Activated T-helper 1 cell treated with anti-CD3 and anti-CD28 coated beads, Interleukin-12 subunit alpha, Interleukin-12 subunit beta, Interleukin-2, Interleukin-4 antibody, amounts not matched to agents 30 ng/mL and 10 ng/mL and 1 ng/mL, durations not matched to agents 14 hours and 24 hours and 36 hours (primary cell): ENCODE measurements at regions not wholly inside any gene's neighbourhood (a gene's known extent, or its start where the extent isn't known, plus 50 kb on each side); places are given as distances from the start of the nearest gene placed in this dataset.
A peak's percentile ranks its signal among the peaks of the same experiment; 100 is the strongest.

ENCODE experiments used
- DNase-seq: peaks from one replicate; pipeline ENCODE4 v3.0.0; 2021; ENCODE audit warnings: low spot score
- H3K27ac Mint-ChIP-seq: one replicate; pipeline ENCODE4 v1.8.0; 2021; ENCODE audit warnings: mild to moderate bottlenecking, mixed read lengths
- H3K27me3 Mint-ChIP-seq: one replicate; pipeline ENCODE4 v1.8.0; 2022; ENCODE audit warnings: mild to moderate bottlenecking, moderate library complexity, mixed read lengths; ENCODE audit not compliant: insufficient read depth
- H3K36me3 Mint-ChIP-seq: one replicate; pipeline ENCODE4 v1.8.0; 2021; ENCODE audit warnings: low read depth, mixed read lengths
- H3K4me1 Mint-ChIP-seq: one replicate; pipeline ENCODE4 v1.8.0; 2021; ENCODE audit warnings: low read depth, mixed read lengths
- H3K4me3 Mint-ChIP-seq: one replicate; pipeline ENCODE4 v1.8.0; 2021; ENCODE audit warnings: mild to moderate bottlenecking, moderate library complexity, mixed read lengths
- H3K9me3 Mint-ChIP-seq: one replicate; pipeline ENCODE4 v1.8.0; 2021; ENCODE audit warnings: mixed read lengths
- intact Hi-C: fragments of 100-400 bp; cut with micrococcal nuclease; formaldehyde crosslinking; loops from one replicate; pipeline ENCODE4 v1.15.1; 2024

DNA sequence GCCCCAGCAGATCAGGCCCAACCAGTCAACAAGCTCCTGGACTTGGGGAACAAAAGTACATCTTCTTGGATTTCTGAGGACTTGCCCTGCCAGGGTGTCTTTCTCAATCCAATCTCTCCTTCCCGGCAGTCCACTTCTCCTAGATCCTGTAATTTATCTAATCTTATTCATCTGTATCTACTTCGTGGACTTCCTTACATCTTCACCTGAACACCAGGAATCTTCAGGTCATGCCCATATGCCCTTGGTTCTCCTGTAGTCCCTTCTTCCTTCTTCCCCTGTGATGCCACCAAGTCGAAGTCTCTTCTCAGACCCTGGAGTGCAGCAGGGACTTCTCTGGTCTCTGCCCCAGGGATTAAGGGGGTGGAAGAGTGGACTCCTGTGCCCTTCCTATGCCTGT is 100.3 kb downstream of the ZNF280B start:
- intact Hi-C loops: no loop called here
- no peaks in the 10 kb centered on the region for H3K9me3 Mint-ChIP-seq
- no peak overlapping the region for H3K27ac Mint-ChIP-seq

DNA sequence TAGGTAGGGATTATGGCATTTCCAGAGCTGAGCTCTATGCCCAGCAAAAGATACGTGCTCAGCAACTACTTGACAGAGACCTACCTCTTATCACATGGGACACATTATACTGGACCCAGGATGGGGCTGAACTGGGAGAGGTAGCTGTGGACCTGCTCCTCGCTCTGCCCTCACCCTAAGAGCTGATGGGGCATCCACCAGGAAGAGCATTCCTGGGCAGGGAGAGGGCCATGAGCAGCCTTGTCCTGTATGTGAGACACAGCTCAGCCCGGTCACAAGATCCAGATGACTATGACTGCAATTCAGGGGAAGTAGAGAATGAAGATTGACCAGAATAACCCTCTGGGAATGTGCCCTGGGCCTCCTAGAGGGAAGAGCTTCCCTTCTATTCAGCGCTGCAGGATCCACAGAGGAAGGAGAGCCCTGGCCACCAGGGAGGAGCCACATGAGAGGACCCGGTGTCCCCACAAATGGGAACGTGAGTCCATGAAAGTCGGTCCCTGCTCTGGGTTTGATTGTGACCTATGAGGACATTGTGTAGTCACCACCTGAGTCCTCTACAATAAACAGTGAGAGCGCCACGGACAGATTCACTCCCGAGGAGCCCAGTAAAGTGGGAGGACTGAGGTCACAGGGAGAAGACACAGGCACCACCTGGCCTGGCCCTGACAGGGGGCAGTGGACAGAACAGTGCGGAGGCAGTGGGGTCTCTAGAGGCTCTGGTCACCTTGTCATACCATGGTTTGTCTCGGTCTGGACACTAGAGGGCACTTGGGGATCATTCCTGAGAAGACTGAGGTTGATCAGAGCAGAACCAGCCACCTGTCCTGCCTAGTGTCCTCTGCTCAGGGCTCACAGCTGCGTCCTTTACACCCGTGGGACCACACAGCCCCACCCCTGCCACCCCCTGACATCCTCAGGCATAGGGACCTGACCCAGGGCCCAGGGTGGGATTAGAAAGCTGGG is 99.5 kb downstream of the ZNF280B start:
- H3K4me1 Mint-ChIP-seq: no peaks in the 10 kb centered on the region

More for the DNA sequence above, 100.3 kb downstream of the ZNF280B start:
- no peak for DNase-seq
- no peak overlapping the region for H3K4me3 Mint-ChIP-seq
- peaks cover 29% of the 10 kb centered on the region for H3K27me3 Mint-ChIP-seq
- no peaks in the 10 kb centered on the region for H3K36me3 Mint-ChIP-seq
- no peaks in the 10 kb centered on the region for H3K4me1 Mint-ChIP-seq

DNA sequence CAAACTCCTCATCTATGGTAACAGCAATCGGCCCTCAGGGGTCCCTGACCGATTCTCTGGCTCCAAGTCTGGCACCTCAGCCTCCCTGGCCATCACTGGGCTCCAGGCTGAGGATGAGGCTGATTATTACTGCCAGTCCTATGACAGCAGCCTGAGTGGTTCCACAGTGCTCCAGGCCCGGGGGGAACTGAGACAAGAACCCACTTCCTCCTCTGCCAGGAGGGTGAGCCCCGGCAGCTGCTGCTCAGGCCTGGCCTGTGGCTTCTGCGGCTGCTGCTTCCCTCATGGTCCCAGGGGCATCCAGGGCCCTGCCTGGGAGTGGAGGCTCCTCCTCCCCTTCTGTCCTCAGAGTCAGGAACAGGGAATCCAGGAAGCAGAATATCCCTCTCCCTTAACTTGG is 98.4 kb downstream of the ZNF280B start:
- Mint-ChIP-seq H3K27me3 (peaks cover 37% of the 10 kb centered on the region), H3K27ac (no peak overlapping the region), H3K4me3 (no peak overlapping the region), H3K36me3 (no peaks in the 10 kb centered on the region), H3K4me1 (no peaks in the 10 kb centered on the region), H3K9me3 (no peaks in the 10 kb centered on the region)
- intact Hi-C loops: no loop called here
- DNase-seq: no peak

More for the DNA sequence above, 99.5 kb downstream of the ZNF280B start:
- no peak for DNase-seq
- no peaks in the 10 kb centered on the region for H3K36me3 Mint-ChIP-seq
- no peak overlapping the region for H3K4me3 Mint-ChIP-seq
- H3K27me3 Mint-ChIP-seq: peaks cover 35% of the 10 kb centered on the region
- no peak overlapping the region for H3K27ac Mint-ChIP-seq
- intact Hi-C loops: no loop called here
- no peaks in the 10 kb centered on the region for H3K9me3 Mint-ChIP-seq

DNA sequence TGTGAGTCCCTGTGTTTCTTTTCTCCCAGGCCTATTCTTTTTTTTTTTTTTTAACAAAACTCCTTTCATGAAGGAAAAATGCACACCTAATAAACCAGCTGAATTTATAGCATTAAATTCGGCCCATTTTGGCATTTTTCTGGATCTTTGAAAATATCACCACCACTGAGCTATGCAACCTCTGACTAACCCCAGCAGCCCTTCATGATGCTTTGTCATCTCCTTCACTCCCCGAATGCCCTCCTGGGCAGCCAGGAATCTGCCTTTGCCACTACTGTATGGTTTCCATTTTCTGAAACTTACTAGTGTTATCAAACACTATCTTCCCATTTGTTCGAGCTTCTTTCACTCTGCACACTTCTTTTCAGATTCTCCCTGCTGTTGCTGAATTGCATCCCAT is 97.9 kb downstream of the ZNF280B start:
- Mint-ChIP-seq H3K36me3 (no peaks in the 10 kb centered on the region), H3K27me3 (peaks cover 36% of the 10 kb centered on the region), H3K4me3 (no peak overlapping the region), H3K27ac (no peak overlapping the region), H3K9me3 (no peaks in the 10 kb centered on the region), H3K4me1 (no peaks in the 10 kb centered on the region)
- intact Hi-C loops: no loop called here
- DNase-seq: no peak

DNA sequence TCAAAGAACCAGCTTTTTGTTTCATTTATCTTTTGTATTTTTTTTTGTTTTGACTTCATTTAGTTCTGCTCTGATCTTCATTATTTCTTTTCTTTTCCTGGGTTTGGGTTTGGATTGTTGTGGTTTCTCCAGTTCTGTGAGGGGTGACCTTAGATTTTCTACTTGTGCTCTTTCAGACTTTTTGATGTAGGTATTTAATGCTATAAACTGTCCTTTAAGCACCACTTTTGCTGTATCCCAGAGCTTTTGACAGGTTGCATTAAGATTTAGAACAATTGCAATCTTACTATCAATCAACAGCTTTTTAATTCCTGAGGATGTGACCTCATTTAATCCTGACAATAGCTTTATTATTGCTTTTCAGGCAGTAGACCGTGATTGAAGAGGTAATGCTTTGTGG is 94.3 kb downstream of the ZNF280B start:
- no peak for DNase-seq
- Mint-ChIP-seq H3K9me3 (no peaks in the 10 kb centered on the region), H3K36me3 (no peaks in the 10 kb centered on the region), H3K4me1 (no peaks in the 10 kb centered on the region), H3K27ac (no peak overlapping the region), H3K4me3 (no peak overlapping the region), H3K27me3 (peaks cover 44% of the 10 kb centered on the region)
- intact Hi-C loops: no loop called here

DNA sequence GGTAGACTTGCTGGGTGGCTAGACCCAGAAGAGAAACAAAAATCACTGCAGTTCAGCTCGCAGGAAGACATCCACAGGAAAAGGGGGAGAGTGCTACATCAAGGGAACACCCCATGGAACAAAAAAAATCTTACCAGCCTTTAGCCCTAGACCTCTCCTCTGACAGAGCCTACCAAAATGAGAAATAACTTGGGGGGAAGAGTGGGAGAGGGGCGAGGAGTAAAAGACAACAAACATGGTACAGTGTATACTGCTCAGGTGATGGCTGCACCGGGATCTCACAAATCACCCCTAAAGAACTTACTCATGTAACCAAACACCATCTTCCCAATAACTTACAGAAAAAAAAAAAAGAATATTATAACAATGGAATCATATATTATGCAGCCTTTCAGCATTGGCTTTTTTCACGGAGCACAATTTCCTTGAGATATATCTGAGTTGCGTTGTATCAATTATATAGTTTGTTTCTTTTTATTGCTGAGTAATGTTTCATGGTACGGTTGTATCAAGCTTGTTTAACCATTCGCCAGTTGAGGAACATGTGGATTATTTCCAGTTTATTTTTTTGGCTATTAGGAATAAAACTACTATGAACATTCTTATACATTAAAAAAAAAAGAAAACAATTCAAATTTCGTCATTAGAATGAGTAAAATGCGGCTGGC is 90.9 kb downstream of the ZNF280B start:
- H3K36me3 Mint-ChIP-seq: no peaks in the 10 kb centered on the region
- H3K4me3 Mint-ChIP-seq: no peak overlapping the region
- no peaks in the 10 kb centered on the region for H3K9me3 Mint-ChIP-seq
- H3K27me3 Mint-ChIP-seq: peaks cover 44% of the 10 kb centered on the region
- no peak overlapping the region for H3K27ac Mint-ChIP-seq
- intact Hi-C loops: no loop called here
- no peaks in the 10 kb centered on the region for H3K4me1 Mint-ChIP-seq
- no peak for DNase-seq

DNA sequence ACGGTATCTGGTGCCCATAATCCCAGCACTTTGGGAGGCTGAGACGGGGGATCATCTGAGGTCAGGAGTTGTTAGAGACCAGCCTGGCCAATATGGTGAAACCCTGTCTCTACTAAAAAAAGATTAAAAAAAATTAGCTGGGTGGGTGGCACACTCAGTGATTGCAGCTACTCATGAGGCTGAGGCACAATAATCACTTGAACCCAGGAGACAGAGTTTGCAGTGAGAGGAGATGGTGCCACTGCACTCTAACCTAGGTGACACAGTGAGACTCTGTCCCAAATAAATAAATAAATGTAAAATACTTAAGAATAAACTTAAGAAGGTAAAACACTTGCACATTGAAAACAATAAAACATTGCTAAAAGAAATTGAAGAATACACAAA is 90.4 kb downstream of the ZNF280B start:
- Mint-ChIP-seq H3K4me1 (no peaks in the 10 kb centered on the region), H3K27me3 (peaks cover 38% of the 10 kb centered on the region), H3K4me3 (no peak overlapping the region), H3K36me3 (no peaks in the 10 kb centered on the region), H3K9me3 (no peaks in the 10 kb centered on the region), H3K27ac (no peak overlapping the region)
- no peak for DNase-seq
- intact Hi-C loops: no loop called here

DNA sequence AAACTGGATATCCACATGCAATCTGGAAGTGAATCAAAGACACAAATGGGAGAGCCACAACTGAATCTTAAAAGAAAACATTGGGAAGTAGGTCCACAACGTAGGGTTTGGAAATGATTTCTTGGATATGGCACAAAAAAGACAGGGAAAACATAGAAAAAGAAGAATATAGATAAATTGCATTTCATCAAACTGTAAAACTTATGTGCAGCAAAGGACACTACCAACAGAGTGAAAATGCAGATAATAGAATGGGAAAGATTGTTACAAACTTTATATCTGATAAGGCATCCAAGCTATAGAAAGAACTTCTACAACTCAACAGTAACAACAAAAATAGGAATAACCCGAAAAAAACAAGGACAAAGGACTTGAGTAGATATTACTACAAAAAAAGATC is 89.6 kb downstream of the ZNF280B start:
- Mint-ChIP-seq H3K27me3 (peaks cover 32% of the 10 kb centered on the region), H3K36me3 (no peaks in the 10 kb centered on the region), H3K27ac (no peak overlapping the region), H3K4me3 (no peak overlapping the region), H3K4me1 (no peaks in the 10 kb centered on the region), H3K9me3 (no peaks in the 10 kb centered on the region)
- intact Hi-C loops: no loop called here
- DNase-seq: no peak

DNA sequence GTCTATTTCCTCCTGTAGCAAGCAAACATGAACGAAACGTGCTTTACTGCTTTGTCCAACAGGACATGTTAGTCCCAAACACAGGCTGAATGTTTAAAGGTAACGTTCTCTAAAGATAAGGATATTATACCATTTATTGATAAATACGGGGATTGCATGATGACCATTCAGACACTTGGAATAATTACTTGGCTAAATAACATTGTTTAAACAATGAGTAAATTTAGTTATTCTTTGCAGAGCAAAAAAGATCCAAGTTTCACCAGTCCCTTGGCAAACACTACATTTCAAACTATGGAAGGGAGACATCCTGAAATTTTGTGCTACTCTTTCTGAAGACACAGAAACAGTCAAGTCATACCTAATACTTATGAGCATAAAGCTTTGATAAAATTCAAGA is 88.0 kb downstream of the ZNF280B start:
- no peaks in the 10 kb centered on the region for H3K4me1 Mint-ChIP-seq
- no peaks in the 10 kb centered on the region for H3K36me3 Mint-ChIP-seq
- no peak for DNase-seq
- no peak overlapping the region for H3K27ac Mint-ChIP-seq
- H3K27me3 Mint-ChIP-seq: peaks cover 31% of the 10 kb centered on the region
- H3K9me3 Mint-ChIP-seq: no peaks in the 10 kb centered on the region
- intact Hi-C loops: loop anchor here (5.0 kb wide), 1 partner anchor 63 kb away; no protein-coding TSS in a partner anchor
- H3K4me3 Mint-ChIP-seq: no peak overlapping the region

DNA sequence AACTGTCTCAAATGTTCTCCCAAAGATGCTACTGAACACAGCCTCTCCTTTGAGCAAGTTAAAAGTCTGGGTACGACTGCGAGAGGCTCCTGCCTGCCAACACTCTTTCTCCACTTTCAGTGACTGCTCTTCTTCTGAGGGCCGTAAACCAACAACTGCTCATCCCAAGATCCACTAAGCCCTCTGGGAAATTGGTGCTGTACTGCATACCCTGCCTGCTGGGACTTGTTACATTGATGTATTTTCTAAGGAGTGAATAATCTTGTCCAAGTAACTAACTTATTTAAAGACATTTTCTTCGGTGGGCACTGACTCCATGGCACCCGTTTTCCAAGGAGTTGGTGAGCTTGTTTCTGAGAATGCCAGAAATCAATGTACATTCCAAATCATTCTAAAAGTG is 87.2 kb downstream of the ZNF280B start:
- H3K36me3 Mint-ChIP-seq: no peaks in the 10 kb centered on the region
- intact Hi-C loops: loop anchor here (5.0 kb wide), 1 partner anchor 64 kb away; no protein-coding TSS in a partner anchor
- peaks cover 24% of the 10 kb centered on the region for H3K27me3 Mint-ChIP-seq
- H3K9me3 Mint-ChIP-seq: no peaks in the 10 kb centered on the region
- no peaks in the 10 kb centered on the region for H3K4me1 Mint-ChIP-seq
- no peak for DNase-seq
- no peak overlapping the region for H3K4me3 Mint-ChIP-seq
- H3K27ac Mint-ChIP-seq: no peak overlapping the region

DNA sequence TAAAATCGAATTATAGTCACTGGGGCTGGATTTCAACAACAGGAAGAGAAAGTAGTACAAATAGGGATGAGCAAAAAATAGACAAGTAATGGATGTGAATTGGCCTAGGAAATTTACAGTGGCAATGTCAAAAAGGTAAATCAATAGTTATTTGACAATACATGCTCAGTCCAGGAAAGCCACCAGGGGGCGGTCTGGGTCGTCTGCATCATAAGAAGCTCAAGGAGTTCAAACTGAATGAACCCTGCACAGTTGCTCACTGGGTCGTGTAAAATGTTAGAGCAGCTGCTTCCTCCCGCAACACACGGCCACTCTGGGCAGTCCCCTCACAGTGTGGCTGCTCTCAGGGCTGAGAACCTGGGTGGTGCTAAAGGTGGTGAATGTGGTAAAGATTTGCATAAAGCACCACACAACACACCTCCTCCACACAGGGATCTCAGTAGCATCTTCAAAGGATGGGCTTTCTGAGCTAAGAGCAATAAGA is 85.9 kb downstream of the ZNF280B start:
- no peaks in the 10 kb centered on the region for H3K4me1 Mint-ChIP-seq
- intact Hi-C loops: loop anchor here (2.0 to 5.0 kb wide), 2 partner anchors 65 to 214 kb away; no protein-coding TSS in a partner anchor
- no peak overlapping the region for H3K4me3 Mint-ChIP-seq
- H3K27ac Mint-ChIP-seq: no peak overlapping the region
- H3K9me3 Mint-ChIP-seq: no peaks in the 10 kb centered on the region
- DNase-seq: peak; percentile 46
- H3K27me3 Mint-ChIP-seq: peaks cover 22% of the 10 kb centered on the region
- H3K36me3 Mint-ChIP-seq: no peaks in the 10 kb centered on the region

DNA sequence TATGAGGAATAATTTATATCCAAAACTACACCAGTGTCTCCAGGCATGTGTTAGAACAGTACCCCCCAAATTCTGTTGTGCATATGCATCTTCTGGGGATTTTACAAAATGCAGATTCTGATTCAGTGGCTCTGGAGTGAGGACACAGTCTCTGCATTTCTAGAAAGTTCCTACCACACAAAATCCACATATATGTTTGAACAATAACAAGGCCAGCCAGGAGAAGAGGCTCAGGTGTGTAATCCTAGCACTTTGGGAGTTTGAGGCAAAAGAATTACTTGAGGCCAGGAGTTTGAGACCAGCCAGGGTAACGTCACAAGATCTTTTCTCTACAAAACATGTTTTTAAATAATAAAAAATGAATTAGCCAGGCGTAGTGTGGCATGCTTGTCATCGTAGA is 84.9 kb downstream of the ZNF280B start:
- Mint-ChIP-seq H3K27ac (no peak overlapping the region), H3K4me1 (no peaks in the 10 kb centered on the region), H3K36me3 (no peaks in the 10 kb centered on the region), H3K9me3 (no peaks in the 10 kb centered on the region), H3K4me3 (no peak overlapping the region), H3K27me3 (peaks cover 24% of the 10 kb centered on the region)
- intact Hi-C loops: loop anchor here (2.0 to 5.0 kb wide), 2 partner anchors 66 to 215 kb away; no protein-coding TSS in a partner anchor
- no peak for DNase-seq

DNA sequence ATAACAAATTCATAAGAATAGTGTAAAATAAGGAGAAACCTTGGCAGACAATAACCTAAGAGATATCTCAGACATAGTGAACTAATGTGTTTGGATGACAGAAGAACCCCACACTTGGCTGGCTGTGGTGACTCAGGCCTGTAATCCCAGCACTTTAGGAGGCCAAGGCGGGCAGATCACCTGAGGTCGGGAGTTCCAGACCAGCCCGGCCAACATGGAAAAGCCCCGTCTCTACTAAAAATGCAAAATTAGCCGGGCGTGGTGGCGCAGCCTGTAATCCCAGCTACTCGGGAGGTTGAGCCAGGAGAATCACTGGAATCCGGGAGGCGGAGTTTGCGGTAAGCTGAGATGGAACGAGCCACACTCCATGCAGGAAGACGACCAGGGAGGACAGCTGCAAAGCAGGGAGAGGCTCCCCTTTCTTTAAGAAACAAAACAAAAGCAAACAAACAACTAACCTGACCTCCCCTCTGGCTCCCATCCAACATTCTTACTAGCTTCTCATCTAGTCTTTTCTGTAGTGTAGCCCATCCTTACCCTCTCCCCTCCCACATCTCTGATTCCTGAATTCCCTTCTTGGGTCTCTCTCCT is 84.2 kb downstream of the ZNF280B start:
- Mint-ChIP-seq H3K27ac (no peak overlapping the region), H3K36me3 (no peaks in the 10 kb centered on the region), H3K9me3 (no peaks in the 10 kb centered on the region), H3K4me3 (no peak overlapping the region), H3K4me1 (no peaks in the 10 kb centered on the region), H3K27me3 (peaks cover 21% of the 10 kb centered on the region)
- no peak for DNase-seq
- intact Hi-C loops: loop anchor here (5.0 kb wide), 1 partner anchor 67 kb away; no protein-coding TSS in a partner anchor
